22Rv1 (cell line): ENCODE measurements at regions not wholly inside any gene's neighbourhood (a gene's known extent, or its start where the extent isn't known, plus 50 kb on each side); places are given as distances from the start of the nearest gene placed in this dataset.
"Not testable (repeated sequence)": the region's sequence is repeated elsewhere in the genome, so short reads cannot be mapped to it uniquely, and the experiment has no call there.

Source experiments
- H3K27ac ChIP-seq: fragments of 450-650 bp; 2 replicates; pipeline ENCODE4 v1.5.1; 2017
- ZFX ChIP-seq: fragments of 450-650 bp; IDR thresholded peaks from 2 replicates; pipeline ENCODE4 v1.6.1; 2017; ENCODE audit warnings: antibody characterized with exemption, borderline replicate concordance
- TF ChIP-seq, protein P1 (sequence below): fragments of 450-650 bp; IDR thresholded peaks from 2 replicates; pipeline ENCODE4 v1.5.1; 2017; ENCODE audit warnings: mild to moderate bottlenecking

DNA sequence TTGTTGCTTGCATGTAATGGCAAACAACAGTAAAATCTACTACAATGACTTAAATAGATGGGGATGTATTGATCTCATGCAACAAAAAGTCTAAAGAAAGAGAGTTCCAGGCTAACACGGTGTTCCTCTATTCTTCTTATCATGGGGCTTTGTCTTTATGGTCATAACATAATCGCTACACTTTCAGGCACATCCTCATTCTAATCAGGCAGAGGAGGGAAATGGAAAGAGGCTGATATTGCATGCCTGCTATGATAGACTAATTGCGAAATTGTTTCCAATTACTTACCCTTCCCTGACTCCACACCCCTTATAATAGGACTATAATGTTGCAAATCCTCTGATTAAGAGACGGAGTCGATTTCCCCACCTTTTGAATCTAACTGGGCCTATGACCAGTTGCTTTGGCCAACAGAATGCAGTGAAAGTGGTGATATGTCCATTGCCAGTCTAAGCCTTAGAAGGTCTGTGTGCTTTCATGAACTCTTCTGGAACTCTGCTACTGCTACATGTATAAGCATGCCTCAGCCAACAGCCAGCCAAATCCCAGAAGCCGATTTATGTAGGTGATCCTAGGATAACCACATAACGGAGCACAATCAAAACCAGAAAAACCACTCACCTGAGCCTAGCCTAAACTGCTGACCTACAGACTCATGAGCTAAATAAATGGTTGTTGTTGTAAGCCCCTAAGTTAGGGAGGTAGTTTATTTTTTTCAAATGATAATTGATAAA lies 180.3 kb upstream of the TACR1 start:
- no peak overlapping the region for H3K27ac ChIP-seq
- TF ChIP-seq ZFX = no peak
- TF ChIP-seq, protein P1, sequence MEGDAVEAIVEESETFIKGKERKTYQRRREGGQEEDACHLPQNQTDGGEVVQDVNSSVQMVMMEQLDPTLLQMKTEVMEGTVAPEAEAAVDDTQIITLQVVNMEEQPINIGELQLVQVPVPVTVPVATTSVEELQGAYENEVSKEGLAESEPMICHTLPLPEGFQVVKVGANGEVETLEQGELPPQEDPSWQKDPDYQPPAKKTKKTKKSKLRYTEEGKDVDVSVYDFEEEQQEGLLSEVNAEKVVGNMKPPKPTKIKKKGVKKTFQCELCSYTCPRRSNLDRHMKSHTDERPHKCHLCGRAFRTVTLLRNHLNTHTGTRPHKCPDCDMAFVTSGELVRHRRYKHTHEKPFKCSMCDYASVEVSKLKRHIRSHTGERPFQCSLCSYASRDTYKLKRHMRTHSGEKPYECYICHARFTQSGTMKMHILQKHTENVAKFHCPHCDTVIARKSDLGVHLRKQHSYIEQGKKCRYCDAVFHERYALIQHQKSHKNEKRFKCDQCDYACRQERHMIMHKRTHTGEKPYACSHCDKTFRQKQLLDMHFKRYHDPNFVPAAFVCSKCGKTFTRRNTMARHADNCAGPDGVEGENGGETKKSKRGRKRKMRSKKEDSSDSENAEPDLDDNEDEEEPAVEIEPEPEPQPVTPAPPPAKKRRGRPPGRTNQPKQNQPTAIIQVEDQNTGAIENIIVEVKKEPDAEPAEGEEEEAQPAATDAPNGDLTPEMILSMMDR = no peak

DNA sequence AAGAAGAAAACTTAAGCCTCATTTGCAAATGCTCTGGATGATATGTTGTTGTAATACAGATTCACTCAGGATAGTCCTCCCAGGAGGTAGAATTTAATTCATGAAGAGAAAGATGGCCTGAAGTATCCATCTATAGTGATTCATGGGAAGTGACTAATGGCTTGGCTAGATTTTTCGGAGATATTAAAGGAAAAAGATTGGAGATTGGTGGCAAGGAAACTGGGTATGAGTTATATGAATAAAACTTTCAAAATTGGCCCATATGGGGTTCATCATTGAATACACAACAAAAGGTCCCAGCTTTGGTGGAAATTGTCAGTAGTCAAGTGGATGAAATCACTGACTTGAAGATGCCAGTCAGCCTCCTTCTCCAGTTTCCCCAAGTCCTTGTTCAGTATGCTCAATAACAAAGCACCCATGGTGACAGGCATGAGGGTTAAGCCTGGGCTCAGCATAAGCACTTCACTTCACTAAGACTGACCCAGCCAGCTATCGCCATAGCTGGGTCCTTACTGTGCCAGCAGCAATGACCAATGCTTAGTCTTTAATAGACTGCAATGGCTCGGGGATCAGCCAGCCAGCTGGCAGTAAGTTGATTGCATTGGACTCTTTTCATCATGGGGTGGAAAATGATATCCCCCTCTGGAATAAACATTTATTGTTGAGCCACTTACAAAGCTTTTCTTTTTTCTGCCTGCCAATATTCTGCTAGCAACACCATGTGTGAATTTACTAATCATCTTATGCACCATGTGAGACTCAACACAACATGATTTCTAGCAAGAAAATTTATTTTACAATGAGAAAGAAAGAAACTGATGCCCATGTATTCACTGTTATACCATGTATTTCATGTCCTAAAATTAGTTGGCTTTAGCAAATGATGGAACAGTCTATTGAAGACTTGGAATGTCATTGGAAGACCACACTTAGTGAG lies 176.6 kb upstream of the TACR1 start:
- TF ChIP-seq ZFX = no peak
- TF ChIP-seq, protein P1 = no peak
- H3K27ac ChIP-seq = no peak overlapping the region

DNA sequence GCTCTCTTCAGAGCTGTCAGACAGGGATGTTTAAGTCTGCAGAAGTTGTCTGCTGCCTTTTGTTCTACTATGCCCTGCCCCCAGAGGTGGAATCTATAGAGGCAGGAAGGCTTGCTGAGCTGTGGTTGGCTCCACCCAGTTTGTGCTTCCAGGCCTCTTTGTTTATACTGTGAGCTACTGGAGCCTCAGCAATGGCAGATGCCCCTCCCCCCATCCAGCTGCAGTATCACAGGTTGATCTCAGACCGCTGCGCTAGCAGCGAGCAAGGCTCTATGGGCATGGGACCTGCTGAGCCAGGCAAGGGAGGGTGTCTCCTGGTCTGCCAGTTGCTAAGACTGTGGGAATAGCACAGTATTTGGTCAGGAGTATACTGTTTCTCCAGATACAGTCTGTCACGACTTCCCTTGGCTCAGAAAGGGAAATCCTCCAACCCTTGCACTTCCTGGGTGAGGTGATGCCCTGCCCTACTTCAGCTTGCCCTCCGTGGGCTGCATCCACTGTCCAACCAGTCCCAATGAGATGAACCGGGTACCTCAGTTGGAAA lies 175.2 kb upstream of the TACR1 start:
- TF ChIP-seq, protein P1 = peak; percentile 12; the same call in 1 of the 2 replicates
- not testable (repeated sequence) for H3K27ac ChIP-seq

DNA sequence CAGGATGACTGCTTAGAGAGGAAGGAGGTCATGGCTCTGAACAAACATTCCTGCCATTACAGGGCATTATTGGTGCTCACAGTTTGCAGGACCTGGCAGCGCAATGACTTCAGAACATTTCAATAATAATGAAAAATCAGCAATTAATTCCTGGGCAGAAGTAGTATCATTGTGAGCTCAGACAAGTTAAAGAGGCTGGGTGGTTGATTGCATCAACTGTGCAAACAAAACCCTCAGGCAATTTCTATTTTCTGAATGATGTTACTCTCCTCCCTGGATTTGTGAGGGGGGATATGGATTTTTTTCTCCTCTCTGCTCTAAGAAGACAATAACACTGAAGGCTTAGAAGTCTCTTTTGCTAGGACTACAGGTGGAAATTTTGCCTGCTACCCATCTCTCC lies 168.1 kb upstream of the TACR1 start:
- TF ChIP-seq ZFX = no peak
- TF ChIP-seq, protein P1 = no peak
- no peak overlapping the region for H3K27ac ChIP-seq

DNA sequence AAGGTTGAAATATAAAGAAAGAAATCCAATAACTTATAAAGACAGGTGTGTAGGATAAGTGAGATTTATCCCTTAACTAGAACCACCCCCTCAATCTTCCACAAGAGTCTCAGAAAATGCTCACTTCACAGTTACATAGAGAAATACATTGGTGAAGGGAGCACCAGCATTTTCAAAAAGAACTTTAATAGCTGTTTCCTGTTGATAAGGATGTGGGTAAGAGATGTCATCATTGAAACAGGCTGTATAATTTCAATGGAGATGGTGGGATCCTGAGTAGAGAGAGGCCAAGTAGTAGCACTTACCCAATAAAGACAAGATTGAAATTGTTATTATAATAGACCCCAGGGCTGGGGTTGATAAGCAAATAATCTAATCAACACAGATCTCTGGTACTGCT lies 162.2 kb upstream of the TACR1 start:
- H3K27ac ChIP-seq = no peak overlapping the region
- TF ChIP-seq, protein P1 = no peak
- TF ChIP-seq ZFX = no peak

DNA sequence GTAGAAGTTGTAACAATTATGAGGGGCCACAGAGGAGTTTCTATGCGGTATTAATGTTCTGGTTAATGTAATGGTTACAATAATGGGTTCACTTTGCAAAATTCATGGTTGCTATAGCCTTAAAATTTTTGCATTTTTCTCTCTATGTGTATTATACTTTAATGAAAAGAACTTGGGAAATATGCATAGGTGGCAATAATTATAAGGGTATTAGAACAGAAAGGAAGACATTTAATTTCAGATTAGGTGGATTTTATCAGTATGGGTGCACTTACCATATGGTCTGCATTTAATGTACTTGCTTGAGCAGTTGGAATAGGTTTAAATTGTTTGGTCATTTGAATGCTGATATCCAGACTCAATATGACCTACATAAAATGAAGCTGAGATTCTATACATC lies 161.6 kb upstream of the TACR1 start:
- TF ChIP-seq, protein P1 = no peak
- no peak for TF ChIP-seq ZFX
- no peak overlapping the region for H3K27ac ChIP-seq

DNA sequence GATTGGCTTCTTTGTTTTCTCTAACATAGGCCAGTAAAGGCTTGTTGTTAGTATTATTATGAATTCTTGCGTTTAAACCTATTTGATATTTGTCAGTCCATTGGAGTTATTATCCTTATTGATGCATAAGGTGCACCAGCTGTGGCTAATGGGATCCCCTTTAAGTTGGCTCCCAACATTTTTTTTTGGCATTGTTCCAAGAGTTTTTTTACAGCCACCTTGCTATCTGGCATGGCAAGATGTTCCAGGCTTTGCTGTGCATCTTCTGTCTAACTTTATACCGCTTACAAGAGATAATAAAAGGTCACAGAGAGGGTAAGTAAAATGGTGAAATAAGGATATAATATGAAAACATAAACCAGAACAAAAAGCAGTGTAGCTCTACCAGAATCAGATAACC lies 157.5 kb upstream of the TACR1 start:
- no peak overlapping the region for H3K27ac ChIP-seq
- TF ChIP-seq ZFX = no peak
- TF ChIP-seq, protein P1 = no peak
